Right hindlimb (tissue), 1 donor: ENCODE measurements at regions not wholly inside any gene's neighbourhood (a gene's known extent, or its start where the extent isn't known, plus 50 kb on each side); places are given as distances from the start of the nearest gene placed in this dataset.
"Not testable (repeated sequence)": the region's sequence is repeated elsewhere in the genome, so short reads cannot be mapped to it uniquely, and the experiment has no call there.

Source experiments
- DNase-seq: peaks from one replicate; pipeline ENCODE4 v3.0.0-alpha.2; 2018

- no peak for DNase-seq
These were observed 86.2 kb upstream of the FOXN2 start for GRCh38 chr2:48228345-48228684.

DNA sequence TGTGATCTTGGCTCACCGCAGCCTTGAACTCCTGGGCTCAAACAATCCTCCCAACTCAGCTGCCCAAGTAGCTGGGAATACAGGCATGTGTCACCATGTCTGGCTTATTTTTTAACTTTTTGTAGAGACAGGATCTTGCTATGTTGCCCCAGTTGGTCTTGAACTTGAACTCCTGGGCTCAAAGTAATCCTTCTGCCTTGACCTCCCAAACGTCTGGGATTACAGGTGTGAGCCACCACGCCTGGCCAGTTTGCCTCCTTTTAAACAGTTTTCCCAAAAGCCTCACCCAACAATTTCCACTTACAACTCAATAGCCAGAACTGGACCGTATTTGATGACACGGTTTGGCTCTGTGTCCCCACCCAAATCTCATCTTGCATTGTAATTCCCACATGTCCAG, 85.4 kb upstream of the FOXN2 start:
- DNase-seq = no peak

DNA sequence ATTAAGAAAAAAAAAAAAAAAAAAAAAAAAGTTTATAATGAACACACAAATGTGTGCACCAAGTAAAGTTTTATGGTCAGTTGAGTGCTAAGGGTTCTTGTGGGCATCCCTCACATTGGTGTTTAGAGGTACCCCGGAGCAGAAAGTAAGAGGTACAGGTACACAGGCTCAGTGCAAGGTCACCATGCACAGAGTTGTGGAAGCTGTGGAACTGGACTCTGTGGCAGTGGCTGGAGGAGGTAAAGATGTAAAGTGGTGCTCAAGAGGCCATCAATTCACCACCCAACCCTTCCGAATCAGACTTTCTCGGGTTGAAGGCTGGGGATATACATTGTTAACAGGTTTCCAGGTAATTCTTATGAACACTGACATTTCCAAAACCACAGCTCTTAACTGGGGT, 83.6 kb upstream of the FOXN2 start:
- no peak for DNase-seq

DNA sequence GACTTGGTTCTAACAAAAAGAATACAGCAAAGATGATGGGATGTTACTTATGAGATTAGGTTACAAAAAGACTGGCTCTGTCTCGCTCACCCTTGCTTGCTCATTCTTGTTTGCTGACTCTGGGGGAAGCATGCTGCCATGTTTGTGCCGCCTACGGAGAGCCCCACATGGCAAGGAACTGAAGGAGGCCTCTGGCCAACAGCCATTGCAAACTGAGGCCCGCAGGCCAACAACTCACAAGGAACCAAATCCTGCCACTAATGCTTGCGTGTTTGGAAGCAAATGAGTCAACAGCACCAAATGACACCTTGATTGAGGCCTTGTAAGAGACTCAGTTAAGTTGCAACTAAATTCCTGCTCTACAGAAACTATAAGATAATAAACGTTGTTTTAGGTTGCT, 82.1 kb upstream of the FOXN2 start:
- DNase-seq = no peak

DNA sequence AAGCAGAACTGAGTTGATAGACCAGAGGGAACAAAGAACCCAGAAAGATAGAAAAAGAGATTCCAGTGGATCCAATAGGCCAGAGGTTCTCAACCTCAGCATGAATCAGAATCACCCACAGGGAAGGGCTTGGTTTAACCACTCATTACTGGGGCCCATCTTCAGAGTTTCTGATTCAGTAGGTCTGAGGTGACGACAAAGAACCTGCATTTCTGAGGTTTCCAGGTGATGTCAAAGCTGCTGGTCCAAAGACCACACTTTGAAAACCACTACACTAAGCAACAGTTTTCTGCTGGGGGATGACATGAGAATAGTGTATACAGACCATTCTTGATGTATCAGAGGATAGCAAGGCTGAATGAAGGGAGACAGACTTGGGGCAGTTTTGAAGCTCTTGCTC, 81.5 kb upstream of the FOXN2 start:
- no peak for DNase-seq

DNA sequence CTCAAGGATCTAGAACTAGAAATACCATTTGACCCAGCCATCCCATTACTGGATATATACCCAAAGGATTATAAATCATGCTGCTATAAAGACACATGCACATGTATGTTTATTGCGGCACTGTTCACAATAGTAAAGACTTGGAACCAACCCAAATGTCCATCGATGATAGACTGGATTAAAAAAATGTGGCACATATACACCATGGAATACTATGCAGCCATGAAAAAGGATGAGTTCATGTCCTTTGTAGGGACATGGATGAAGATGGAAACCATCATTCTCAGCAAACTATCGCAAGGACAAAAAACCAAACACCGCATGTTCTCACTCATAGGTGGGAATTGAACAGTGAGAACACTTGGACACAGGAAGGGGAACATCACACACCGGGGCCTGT, 80.7 kb upstream of the FOXN2 start:
- not testable (repeated sequence) for DNase-seq

GRCh38 chr2:48235076-48235475, 79.4 kb upstream of the FOXN2 start:
- no peak for DNase-seq

GRCh38 chr2:48238381-48238780, 76.1 kb upstream of the FOXN2 start:
- no peak for DNase-seq

DNA sequence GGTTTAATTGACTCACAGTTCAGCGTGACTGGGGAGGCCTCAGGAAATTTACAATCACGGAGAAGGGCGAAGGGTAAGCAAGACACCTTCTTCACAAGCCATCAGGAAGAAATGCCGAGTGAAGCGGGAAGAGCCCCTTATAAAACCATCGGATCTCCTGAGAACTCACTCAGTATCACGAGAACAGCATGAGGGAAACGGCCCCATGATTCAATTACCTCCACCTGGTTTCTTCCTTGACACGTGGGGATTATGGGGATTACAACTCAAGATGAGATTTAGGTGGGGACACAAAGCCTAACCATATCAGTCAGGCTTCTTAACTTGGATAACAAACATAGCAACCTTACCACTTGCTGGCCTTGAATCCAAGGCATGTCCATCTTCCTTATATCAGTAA, 73.6 kb upstream of the FOXN2 start:
- DNase-seq = no peak

DNA sequence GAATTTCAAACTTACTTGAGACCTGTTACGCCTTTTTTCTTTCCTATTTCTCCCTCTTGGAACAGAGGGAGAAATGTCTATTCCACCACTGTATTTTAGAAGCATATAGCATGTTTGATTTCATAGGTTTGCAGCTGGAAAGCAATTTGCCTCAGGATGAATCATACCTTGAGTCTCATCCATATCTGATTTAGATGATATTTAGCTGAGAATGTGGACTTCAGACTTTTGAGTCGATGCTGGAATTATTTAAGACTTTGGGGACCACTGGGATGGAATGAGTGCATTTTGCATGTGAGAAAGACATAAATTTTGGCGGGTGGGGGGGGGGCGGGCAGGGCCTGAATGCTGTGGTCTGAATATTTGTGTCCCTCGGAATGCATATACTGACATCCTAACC, 67.3 kb upstream of the FOXN2 start:
- DNase-seq = no peak

DNA sequence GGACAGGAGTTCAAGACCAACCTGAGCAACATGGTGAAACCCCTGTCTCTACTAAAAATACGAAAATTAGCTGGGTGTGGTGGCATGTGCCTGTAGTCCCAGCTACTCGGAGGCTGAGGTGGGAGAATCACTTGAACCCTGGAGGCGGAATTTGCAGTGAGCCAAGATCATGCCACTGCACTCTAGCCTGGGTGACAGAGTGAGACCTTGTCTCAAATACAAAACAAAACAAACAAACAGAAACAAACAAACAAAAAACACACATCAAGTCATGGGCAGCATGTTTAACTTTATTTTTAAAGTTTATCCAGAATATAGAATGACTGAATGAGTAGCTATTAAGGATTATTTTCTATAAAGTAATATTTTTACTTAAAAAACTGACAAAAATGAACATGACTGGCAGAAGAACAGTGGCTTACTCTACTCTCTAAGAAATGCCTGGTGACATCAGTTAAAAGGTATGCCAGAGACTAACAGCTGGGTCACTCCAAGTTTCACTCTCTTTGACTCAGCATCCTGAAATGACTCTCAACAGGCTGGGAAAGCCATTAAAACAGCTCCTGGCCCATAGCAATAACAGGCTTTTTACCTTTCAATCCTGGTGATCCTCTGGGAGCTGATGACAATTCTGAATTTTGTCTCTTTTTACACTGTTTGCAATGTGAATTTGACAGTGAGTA, 66.1 kb upstream of the FOXN2 start:
- DNase-seq = peak; percentile 42

- peak; percentile 24 for DNase-seq
These were observed 65.5 kb upstream of the FOXN2 start for GRCh38 chr2:48249025-48249424.

- DNase-seq = peak; percentile 25
These were observed 64.6 kb upstream of the FOXN2 start for GRCh38 chr2:48249631-48250473.

DNA sequence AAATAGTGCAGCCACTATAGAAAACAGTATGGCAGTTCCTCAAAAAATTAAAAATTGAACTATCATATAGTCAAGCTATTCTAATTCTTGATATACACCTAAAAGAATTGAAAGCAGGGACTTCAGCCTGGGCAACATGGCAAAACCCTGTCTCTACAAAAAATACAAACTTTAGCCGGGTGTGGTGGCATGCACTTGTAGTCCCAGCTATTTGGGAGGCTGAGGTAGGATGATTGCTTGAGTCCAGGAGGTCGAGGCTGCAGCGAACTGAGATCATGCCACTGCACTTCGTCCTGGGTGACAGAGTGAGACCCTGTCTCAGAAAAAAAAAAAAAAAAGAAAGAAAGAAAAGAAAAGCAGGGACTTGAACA, 64.0 kb upstream of the FOXN2 start:
- no peak for DNase-seq

GRCh38 chr2:48250943-48251342, 63.5 kb upstream of the FOXN2 start:
- no peak for DNase-seq

- no peak for DNase-seq
These were observed 62.9 kb upstream of the FOXN2 start for GRCh38 chr2:48251437-48252148.

- DNase-seq = no peak
These were observed 61.2 kb upstream of the FOXN2 start for GRCh38 chr2:48253301-48253700.

DNA sequence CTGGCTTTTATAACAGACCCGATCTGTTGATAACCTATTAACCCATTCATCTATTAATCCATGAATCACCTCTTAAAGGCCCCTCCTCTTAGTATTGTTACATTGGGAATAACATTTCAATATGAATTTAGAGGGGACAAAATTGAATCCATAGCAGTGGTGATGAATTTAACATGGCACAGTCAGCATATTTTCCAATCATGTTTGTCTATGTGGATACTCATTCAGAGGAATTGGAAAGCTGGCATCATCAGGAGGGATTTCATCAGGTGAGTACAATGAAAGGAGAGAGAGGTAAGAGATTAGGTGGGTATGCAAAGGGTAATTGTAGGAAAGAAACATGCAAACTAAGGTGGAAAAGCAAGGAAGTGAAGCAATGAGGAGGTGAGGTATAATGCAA, 59.6 kb upstream of the FOXN2 start:
- DNase-seq = no peak

DNA sequence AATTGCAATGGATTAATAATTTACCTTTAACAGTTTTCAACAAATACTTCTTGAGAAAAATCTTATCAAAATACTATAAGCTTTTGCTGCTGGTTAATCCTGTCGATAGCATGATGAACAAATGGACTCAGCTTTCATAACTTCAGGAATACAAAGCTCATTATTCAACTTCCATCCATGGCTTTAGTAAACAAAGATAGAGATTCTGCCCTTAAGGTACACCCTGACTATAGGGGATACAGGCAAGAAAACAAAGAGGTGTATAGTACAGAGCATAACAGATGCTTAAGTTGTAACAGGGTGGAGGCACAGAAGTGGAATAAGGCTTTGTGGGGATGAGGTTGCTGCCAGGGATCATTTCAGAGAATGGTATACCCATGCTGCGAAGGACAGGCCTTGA, 57.0 kb upstream of the FOXN2 start:
- DNase-seq = no peak

- DNase-seq = no peak
These were observed 55.9 kb upstream of the FOXN2 start for GRCh38 chr2:48258481-48259149.

DNA sequence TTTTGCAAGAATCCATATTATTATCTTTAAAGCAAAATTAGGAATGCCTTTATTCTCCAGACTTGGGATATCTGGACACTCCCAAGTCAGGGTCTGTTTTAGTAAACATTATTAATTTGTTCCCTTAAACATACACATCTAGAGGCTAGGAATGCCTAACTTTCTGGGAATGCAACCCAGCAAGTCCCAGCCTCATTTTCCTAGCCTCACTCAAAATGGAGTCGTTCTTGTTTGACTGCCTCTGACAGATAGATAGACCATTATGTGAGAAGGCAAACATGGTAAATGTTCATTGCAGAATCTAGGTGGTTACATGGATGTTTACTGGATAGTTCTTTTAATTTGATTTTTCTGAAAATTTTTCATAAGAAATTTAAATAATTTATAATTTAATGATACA, 54.7 kb upstream of the FOXN2 start:
- no peak for DNase-seq

DNA sequence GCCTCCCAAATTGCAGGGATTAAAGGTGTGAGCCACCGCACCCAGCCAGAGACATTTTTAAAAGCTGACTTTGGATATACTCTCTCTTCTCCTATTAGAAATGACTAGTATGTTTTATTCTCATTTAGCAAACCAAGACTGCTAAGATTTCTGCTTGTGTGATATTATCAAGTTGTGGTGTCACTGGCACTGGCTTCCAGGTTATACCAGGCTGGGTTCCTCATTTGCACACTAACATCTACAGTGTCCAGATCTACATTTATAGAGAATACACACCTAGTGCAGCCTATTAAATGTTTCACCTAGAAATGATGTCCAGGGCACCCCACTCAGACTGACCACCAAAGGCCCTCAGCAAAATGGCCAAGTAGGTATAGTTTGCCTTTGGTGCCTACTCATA, 49.9 kb upstream of the FOXN2 start:
- DNase-seq = no peak
